SK-N-MC (cell line): ENCODE measurements at regions not wholly inside any gene's neighbourhood (a gene's known extent, or its start where the extent isn't known, plus 50 kb on each side); places are given as distances from the start of the nearest gene placed in this dataset.

Experiments used
- EZH2 ChIP-seq: fragments of 200-600 bp; sonication (generic); IDR thresholded peaks from one replicate; pipeline ENCODE4 v1.6.1; 2017; ENCODE audit warnings: antibody characterized with exemption
- FOXP2 ChIP-seq: optimal IDR thresholded peaks from 2 replicates; pipeline ENCODE3; 2011; ENCODE audit warnings: mild to moderate bottlenecking, moderate library complexity; ENCODE audit not compliant: insufficient read depth; ENCODE audit errors: extremely low read length, control extremely low read depth

DNA sequence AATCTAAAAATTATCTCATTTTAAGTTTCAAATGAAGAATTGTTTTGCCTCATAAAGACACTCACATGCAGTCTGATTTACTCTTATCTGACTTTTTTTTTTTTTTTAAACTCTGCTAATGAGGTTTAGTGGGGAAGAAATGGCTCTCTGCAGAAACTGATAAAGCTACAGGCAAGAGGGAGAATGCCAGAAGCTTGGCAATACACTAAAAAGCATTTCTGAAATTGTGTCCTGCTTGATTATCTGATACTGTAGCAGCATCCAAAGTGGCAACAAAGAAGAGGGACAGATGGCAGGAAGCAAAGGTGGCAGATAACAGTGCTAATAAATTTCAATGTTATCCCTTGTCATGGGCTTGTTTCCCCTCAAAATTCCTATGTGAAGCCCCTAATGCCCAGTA lies 1744.9 kb downstream of the NCAM2 start:
- TF ChIP-seq EZH2 (no peak), FOXP2 (no peak)
